ENCODE measurements at regions not wholly inside any gene's neighbourhood (a gene's known extent, or its start where the extent isn't known, plus 50 kb on each side); places are given as distances from the start of the nearest gene placed in this dataset.

DNA sequence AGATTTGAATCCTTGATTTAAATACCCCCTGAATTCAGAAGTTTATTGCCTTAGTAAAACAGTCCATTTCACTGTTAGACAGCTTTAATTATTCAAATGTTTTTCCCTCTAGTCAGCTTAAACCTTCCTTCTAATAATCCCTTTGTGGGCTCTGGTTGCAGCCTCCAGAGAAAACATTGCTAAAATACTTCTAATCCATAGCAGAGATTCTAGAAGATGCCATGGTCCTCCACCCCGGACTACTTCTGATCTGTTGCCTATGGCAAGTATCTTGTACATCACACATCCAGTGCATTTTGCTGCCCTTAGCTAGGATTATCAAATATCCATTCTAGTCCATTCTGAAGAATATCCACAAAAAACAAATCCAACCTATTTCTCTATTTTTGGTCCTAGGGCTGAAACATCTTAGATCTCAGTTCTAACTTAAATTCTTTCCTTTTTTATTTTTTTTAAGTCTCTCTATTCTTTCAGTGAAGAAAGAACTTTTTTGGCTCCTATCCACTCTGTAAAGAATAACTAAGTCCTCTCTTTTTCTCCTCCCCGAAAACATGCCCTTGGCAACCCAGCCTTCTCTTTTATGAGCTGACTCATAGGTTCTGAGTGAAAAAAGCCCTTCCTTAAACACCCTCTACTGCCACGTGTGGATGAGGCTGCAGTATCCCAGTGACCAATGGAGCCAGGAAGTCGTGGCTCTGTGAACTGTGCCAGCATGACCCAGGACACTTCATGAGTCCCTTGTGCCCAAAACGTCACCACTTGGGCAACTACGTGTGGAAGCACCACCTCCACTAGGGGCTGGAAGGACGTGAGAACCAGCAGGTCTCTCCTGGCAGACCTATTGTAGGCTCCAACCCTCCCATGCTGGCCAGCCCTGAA is 349.8 kb downstream of the TNS1 start:
- Mint-ChIP-seq H3K27ac (peak overlapping the region; percentile 41), H3K36me3 (ENCODE audit: low read depth) (no peaks in the 10 kb centered on the region), H3K4me1 (peaks cover 70% of the 10 kb centered on the region), H3K27me3 (ENCODE audit: low read depth, poor library complexity) (peaks cover 18% of the 10 kb centered on the region), H3K4me3 (no peak overlapping the region), H3K9me3 (no peaks in the 10 kb centered on the region)
- no peak for DNase-seq
- TF ChIP-seq, protein P1, sequence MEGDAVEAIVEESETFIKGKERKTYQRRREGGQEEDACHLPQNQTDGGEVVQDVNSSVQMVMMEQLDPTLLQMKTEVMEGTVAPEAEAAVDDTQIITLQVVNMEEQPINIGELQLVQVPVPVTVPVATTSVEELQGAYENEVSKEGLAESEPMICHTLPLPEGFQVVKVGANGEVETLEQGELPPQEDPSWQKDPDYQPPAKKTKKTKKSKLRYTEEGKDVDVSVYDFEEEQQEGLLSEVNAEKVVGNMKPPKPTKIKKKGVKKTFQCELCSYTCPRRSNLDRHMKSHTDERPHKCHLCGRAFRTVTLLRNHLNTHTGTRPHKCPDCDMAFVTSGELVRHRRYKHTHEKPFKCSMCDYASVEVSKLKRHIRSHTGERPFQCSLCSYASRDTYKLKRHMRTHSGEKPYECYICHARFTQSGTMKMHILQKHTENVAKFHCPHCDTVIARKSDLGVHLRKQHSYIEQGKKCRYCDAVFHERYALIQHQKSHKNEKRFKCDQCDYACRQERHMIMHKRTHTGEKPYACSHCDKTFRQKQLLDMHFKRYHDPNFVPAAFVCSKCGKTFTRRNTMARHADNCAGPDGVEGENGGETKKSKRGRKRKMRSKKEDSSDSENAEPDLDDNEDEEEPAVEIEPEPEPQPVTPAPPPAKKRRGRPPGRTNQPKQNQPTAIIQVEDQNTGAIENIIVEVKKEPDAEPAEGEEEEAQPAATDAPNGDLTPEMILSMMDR (IDR thresholded peaks at IDR 0.05), result no peak

DNA sequence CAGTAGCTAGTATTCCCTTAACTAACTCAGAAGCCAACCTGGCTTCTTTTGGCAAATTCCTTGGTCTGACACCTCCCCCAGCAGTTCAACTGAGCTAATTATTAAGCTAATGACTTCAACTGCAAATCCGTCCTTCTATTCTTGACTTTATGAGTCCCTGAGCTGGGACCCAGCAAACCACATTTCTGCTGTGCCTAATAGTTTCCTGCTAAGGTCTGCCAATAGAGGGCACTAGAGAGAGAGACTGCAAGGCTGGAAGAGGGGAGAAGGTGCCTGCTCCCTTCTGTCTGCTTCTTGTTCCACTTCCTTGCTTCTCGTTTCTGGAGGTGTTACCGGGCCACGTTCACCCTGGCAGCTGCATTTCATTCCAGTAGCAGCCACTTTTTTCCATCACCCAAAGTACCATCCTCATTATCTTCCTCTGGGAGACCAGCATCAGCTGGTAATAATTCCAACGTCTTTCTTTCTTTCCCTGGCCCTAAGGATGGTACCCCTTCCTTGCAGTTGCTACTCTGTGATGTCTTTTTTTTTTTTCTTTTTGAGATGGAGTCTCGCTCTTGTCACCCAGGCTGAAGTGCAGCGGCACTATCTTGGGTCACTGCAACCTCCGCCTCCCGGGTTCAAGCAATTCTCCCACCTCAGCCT is 352.0 kb downstream of the TNS1 start:
- Mint-ChIP-seq H3K9me3 (no peaks in the 10 kb centered on the region), H3K4me3 (no peak overlapping the region), H3K27me3 (ENCODE audit: low read depth, poor library complexity) (peaks cover 13% of the 10 kb centered on the region), H3K4me1 (peaks cover 59% of the 10 kb centered on the region), H3K27ac (no peak overlapping the region), H3K36me3 (ENCODE audit: low read depth) (no peaks in the 10 kb centered on the region)
- TF ChIP-seq, protein P1 (IDR thresholded peaks at IDR 0.05), result peak; percentile 80
- DNase-seq, result peak; percentile 53

DNA sequence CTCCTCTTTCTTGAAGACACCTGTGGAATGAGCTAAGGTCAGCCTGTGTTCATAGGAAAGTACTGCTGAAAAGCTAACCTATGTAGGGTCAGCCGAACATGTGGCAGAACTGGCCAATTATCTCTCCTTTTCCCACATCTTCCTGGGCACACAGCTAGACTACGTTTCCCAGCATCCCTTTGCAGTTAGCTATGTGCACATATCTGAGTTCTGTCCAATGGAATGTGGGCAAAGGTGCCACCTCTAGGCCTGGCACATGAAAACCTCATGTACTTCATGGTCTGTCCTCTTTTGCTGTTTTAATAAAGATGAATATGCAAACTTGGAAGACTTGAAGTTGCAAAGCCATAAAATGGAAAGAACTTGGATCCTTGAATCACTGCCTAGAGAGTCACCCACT is 352.6 kb downstream of the TNS1 start:
- DNase-seq, result no peak
- Mint-ChIP-seq H3K27me3 (ENCODE audit: low read depth, poor library complexity) (peaks cover 13% of the 10 kb centered on the region), H3K4me3 (no peak overlapping the region), H3K4me1 (peaks cover 55% of the 10 kb centered on the region), H3K27ac (no peak overlapping the region), H3K9me3 (no peaks in the 10 kb centered on the region), H3K36me3 (ENCODE audit: low read depth) (no peaks in the 10 kb centered on the region)
- TF ChIP-seq, protein P1 (IDR thresholded peaks at IDR 0.05), result no peak

DNA sequence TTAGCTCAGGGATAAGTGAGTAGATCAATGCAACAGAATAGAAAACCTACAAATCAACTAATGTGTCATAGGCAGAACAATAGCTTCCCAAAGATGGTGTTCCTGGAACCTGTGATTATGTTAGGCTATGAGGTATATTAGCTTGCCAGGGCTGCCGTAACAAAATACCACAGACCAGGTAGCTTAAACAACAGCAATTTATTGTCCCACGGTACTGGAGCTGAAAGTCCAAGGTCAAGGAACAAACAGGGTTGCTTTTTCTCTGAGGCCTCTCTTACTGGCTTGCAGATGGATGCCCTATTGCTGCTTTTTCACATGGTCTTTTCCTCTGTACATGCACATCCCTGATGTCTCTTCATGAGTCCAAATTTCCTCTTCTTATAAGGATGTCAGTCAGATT is 354.9 kb downstream of the TNS1 start:
- no peak overlapping the region for H3K4me3 Mint-ChIP-seq
- no peak overlapping the region for H3K27ac Mint-ChIP-seq
- no peaks in the 10 kb centered on the region for H3K36me3 Mint-ChIP-seq (ENCODE audit: low read depth)
- no peak for DNase-seq
- H3K4me1 Mint-ChIP-seq, result peaks cover 34% of the 10 kb centered on the region
- H3K27me3 Mint-ChIP-seq (ENCODE audit: low read depth, poor library complexity), result no peaks in the 10 kb centered on the region
- TF ChIP-seq, protein P1 (IDR thresholded peaks at IDR 0.05), result no peak
- H3K9me3 Mint-ChIP-seq, result no peaks in the 10 kb centered on the region

DNA sequence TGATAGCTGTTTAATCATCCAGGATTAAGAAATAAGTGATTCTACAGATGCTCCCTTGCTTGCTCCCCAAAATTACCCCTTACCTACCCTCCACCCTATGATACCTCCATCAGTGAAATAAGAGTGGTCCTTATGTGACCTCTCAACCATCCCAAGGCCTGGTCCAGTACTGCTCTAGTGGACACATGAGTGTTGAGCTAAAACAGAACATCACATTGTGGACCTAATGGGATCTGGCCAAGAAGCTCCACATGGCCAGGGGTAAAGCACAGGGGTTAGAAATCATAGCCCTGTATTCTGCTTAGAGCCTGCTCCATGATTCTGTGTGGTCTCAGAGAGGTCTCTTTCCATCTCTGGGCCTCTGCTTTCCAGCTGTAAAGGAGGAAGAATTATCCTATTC is 355.6 kb downstream of the TNS1 start:
- DNase-seq, result no peak
- Mint-ChIP-seq H3K9me3 (no peaks in the 10 kb centered on the region), H3K36me3 (ENCODE audit: low read depth) (no peaks in the 10 kb centered on the region), H3K4me1 (peaks cover 34% of the 10 kb centered on the region), H3K27ac (no peak overlapping the region), H3K27me3 (ENCODE audit: low read depth, poor library complexity) (no peaks in the 10 kb centered on the region), H3K4me3 (no peak overlapping the region)
- TF ChIP-seq, protein P1 (IDR thresholded peaks at IDR 0.05), result no peak

All from nephron progenitor cell (in vitro differentiated cells).